Inflammatory macrophage treated with lipopolysaccharide for 4 hours (primary cell): ENCODE measurements at regions not wholly inside any gene's neighbourhood (a gene's known extent, or its start where the extent isn't known, plus 50 kb on each side); places are given as distances from the start of the nearest gene placed in this dataset.

Experiments
- DNase-seq: peaks from one replicate; pipeline ENCODE4 v3.0.0-alpha.2; 2020

DNA sequence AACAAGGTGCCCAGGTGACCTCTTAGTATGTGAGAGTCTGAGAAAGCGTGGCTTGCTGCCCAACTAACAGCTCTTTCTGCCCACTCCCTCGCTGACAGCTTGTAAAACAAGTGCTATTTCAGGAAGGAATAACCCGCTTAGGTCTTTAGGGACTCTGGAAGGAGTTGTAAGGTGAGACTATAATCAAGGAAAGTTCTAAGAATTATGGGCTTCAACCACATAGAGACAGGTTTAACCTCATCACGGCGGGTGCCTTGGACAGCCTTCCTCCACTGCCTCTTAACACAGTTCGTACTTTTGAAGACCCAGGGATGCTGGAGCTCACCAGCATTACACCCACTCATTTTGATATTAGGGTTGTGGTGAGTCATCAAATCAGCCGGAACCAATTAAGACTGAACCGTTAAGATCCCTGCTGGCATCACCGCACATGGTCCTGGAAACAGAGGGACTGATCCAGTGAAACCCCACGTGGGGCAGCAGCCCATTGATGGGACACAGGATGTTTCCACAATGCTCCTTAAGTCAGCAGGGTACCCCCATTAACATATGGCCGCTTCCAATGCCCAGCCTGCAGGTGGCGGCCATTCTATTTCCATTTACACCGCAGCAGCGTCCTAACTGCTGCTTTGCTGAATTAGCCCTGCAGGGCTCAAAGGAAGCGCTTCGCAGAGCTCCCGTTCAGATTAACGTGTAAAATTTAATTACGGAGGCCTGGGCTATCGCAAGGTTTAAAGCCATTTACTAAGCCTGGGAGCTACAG lies 176.6 kb upstream of the SDK2 start:
- no peak for DNase-seq

DNA sequence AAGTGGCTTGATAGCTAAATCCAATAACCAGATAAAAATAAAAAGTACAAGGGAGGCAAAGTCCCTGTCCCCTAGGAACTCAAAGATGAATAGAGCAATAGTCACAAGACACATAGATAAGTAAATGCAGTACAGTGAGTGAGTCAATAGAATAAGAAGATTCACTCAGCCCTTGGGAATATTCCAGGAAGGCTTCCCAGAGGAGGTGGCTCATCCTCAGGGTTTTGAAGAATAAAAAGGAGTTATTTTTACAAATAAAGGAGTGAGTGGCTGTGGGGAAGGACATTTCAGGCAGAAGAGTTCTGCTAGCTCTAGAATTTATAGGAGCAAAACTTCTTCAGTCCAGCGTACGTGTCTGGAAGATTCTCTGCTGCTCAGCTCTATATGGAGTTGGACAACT lies 177.4 kb upstream of the SDK2 start:
- no peak for DNase-seq

DNA sequence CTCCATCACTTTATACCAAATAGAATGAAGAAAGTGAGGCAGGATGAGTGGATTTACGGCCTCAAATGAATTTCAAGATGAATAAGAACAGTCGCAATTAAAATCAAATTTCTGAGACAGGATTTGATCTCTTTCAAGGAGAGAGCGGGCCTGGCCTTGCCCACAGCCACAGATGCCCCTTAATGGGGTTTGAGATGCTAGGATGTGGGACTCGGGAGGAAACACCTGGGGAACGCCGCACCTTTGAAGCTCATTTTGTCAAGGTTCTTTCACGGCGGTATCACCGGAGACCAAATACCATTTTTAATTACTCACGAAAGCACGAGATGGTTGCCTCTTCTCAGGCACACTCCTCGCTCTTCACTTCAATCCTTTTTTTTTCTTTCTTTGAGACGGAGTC lies 178.1 kb upstream of the SDK2 start:
- DNase-seq: no peak

DNA sequence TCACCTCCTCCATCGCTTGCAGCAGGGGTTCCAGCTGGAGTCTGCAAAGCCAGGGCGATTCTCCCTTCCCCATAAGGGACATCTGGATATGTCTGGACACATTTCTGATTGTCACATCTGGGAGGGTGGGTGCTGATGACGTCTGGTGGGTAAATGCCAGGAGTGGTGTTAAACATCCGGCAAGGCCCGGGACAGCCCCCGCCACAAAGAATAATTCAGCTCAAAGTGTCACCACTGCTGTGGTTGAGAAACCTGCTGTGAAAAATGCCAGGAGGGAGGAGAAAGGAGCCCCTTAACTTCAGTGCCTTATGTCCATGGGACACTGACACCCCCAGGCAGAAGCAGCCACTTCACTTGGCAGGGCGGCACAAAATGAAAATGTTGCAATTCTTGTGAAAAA lies 179.4 kb upstream of the SDK2 start:
- DNase-seq: no peak

DNA sequence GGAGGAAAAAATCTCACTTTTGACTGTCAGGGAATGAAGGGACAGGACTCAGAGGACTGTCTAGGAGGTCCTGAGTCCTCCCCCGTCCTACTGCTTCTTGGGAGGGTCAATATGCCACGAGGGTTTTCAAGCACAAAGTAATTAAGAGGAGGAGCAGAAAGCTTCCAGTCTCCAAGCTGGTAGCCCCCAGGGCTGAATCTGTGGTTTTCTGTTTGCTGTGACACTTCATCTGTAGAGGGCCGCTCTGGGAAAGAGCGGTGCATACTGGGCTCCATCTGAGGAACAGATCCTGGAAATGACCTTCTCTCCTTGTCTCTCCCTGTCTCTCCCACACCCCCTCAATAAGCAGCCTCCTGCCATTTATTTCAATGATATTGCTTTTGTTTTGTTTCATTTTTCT lies 180.1 kb upstream of the SDK2 start:
- no peak for DNase-seq

DNA sequence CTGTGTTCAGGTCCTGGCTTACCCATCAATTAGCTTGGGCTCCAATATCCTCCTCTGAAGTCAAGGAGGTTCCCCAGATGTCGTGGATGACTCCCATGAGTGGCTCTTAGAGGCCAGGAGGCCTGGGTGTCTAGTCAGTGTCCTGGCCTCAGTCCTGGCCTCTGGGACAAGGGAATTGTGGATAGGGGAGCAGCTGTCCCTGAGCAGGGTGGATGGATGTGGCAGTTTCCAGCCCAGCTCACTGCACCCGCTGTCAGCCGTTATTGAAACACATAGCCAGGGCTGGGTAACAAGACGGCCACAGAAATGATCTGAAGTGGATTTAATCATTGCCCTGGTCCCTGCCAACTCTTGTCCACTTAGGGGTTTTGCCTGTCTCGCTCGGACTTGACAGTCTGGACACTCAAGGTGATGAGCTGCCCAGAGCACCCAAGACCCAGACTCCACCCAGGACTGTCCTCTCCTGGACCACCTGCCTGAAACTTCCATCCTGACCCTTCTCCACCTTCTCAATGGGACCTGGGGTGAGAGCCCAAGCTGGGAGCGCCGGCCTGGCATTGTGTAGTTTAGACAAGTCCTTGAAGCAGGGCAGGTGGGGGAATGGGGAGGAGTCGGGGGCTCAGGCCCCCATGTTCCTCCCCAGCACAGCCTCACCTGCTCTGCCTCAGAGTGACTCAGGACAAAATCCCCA lies 182.1 kb upstream of the SDK2 start:
- no peak for DNase-seq

DNA sequence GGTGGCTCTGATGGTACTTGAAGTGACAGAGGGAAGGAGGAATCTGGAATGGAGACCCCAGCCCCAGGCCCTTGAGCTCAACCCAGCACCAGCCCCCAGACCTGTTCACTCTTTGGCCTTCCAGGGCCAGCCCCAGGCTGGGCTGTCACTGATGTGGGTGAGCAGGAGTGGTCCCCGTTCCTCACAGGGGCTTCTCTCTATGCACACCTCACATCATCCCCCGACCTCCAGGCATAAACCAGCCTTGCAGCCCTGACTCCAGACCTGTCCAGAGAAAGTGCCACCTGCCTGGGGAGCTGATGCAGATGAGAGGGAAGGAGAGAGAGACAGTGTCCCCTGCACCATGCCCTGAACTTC lies 182.6 kb upstream of the SDK2 start:
- DNase-seq: no peak

DNA sequence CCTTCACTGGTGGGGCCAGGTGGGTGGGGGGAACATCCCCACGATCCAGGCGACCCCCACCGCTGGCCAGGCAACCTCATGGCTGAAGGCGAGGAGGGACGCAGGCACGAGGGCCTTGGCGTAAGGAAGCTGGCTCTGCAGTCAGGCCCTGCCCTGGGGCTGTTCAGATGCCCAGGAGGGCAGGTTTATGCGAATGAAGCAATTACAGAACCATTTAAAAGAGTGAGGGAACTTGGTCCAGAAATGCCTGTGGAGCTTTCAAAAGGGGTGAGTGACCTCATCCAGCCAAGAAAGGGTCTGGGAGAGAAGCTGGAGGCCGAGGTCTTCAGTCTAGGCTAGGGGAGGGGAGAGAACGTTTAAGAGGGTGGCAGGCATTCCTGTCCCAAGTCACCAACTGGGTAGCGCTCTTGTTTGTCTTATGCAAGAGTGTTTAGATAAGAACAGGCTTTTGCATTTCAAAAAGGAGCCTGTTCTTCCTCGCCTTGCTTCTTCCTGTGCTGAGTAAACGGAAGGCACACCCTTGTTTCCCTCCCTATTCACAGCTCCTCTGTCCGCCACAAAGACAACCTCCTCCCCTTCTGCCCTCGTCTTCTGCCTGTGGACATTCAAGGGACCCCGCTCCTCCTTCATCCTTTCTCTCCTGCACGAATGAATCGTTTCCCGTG lies 183.5 kb upstream of the SDK2 start:
- no peak for DNase-seq

DNA sequence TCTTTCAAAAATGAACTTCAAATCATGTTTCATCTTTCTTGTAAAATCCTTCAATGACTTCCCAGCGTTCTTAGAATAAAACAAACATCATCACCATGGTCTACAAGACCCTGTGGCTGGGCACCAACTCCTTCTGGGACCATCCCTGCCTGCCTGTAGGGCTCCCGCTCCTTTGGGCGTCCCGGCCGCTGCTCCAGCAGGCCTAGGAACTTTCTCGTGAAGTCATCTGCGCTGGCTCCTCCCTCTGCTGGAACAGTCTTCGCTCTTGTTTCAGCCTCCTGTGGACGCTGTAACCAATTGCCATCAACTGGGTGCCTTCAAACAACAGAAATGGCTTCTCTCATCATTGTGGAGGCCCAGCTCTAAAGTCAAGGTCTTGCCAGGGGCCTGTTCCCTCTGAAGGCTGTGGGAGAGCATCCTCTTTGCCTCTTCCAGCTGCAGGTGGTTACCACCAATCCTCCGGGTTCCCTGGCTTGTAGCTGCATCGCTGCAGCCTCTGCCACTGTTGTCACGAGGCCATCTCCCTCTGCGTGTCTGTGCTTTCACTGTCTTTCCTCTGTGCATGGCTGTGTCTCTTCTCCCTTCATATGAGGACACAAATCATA lies 185.5 kb upstream of the SDK2 start:
- DNase-seq: no peak

DNA sequence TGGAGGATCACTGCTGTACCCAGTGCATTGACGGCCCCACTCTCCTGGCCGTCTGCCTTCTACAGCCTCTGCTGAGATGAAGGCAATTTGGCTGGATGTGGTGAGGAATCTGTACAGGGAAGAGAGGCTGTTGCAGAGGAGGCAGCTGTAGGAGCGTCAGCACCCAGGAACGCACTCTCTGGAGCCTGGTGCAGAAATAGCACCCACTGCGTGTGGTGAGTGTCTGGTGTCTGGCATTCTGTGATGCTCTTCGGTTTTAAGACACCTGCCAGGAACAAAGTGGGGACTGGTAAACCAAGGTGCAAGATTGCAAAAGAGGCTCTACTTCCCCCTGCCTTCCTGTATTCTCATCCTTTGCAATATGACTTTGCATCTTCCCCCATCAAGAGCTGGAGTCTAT lies 187.5 kb upstream of the SDK2 start:
- DNase-seq: no peak

DNA sequence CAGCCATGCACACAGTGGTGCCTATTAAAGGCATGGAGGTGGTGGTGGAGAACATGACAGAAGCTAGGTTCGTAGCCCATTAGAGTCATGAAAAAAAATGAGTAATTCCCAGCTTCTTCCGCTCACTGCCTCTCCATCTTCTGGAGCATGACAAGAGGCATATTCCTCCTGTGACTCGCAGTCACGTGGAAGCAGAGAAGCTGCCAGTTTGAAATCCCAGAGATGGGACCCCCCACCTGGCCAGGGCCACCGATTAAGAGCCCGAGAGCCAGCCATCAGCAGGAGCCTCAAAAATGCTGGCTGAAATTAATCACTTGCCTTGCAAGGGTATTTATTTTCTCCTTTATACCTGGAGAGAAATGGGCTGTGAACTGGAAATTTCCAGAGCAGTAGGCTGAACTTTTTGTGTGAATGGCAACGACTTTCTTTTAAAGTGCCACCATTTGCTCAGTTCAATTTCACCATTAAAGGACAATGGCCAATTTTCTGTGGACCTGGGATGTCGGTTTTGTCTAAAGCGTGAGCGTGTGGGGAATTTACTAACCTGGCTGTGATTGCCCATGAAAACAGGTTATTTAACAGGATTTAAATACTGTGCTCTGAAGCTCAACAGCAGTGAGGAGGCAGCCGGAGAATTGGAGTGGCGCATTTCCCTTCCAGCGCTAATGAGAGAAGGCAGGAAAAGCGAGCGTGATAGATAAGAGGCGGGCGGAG lies 189.7 kb upstream of the SDK2 start:
- DNase-seq: no peak

DNA sequence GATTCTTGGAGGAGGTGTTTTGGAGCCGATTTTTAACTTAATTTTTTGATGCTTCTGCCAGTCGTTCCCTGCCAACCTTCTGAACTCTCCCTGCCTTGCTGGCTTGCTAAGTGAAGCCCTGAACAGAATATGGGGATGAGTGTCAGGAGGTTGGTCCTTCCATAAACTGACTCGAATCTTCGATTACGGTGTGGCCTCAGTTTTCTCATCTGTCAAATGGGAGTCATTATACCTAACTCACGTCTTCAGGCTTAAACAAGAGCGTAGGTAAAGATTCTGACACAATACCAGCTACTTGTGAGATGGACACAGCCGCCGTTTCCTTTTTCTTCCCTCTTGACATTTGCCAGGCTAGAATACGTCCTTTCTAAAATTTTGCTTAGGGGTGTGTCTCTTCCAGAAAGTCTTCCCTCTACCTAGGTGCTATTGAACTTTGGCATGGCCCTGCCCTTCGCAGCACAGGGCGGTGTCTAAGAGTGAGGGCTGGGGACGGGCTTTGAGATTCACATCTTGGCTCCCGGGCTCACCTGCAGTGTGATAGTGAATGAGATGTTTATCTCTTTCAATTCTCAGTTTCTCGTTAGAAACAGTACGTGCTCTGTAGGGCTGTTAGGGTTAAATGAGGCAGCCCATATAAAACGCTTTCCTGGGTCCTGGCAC lies 190.6 kb upstream of the SDK2 start:
- DNase-seq: no peak

DNA sequence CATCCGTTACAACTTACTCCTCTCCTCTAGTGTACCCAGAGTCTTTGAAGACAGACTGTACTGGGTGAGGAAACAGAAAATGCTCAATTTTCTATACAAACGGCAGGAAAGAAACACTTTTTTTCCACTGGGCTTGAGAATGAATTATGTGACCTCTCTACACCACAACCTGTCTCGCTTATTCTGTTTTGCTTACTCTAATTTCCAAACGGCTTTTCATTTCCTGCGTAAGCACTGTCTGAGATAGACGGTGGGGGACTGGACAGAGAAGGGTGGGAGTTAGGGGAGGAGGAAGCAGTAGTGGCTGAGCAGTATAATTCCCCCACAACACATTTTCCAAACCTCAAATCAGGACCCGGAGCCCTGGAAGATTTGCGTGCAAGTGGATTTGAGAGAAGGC lies 191.4 kb upstream of the SDK2 start:
- no peak for DNase-seq

DNA sequence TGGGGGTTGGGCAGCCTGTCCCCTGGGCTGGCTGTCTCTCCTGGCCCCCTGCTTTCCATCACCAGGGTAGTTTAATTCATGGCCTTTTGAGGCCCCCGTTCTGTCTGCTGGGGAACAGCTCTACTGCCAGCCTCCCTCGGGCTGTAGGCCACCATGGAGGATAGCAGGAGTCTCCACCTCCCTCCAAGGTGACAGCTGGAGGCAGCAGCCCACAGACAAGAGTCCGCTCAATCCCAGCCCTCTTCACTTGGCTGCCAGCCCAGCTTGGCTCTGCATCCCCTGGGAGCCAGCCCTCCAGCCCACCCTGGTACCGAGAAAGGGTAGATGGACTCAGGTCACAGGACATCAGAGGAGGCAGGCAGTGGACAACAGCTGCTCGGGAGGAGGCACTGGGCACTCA lies 194.6 kb upstream of the SDK2 start:
- DNase-seq: no peak

DNA sequence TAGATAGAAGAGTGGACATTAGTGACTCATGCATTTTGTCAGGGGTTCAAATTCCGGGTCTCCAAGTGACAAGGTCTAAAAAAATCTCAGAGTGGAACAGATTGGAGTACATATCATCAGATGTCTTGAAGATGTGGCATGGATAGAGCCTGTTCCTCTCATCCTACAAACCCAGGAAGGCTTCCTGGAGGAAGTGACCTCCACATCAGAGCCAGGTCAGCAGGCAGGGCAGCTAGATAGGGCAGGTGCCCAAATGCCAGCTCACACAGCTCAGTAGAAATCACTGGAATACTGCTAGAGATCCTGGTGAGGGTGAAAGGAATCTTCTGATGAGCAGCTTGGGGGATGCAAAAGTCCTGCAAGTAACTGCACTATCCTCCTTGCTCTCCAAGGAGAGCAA lies 196.6 kb upstream of the SDK2 start:
- no peak for DNase-seq

DNA sequence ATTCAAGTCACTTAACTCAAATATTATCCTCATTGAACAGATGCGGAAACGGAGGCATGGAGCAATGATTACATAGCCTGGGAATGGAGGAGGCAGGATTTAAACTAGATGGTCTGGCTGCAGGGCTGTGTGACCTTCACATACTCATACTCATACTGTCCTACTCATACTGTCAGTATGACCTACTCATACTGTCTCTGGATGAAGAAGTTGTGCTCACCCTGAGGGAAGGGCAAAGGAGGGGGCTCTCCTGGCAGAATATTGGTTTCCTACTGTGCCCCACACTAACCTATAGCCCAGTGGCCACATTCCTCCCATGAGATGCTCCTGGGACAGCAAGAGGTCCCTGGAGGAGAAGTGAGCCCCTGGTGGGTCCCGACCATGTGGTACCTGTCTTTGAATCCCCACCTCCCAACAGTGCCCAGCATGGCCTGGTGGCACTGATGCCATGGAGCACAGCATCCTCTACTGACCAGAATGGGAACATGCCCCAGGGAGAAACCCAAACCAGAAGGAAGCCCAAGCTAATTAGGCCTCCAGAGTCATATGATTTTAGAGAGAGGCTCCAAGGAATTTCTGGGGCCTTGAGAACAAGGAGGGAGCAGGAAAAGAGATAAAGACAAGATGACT lies 197.3 kb upstream of the SDK2 start:
- no peak for DNase-seq

DNA sequence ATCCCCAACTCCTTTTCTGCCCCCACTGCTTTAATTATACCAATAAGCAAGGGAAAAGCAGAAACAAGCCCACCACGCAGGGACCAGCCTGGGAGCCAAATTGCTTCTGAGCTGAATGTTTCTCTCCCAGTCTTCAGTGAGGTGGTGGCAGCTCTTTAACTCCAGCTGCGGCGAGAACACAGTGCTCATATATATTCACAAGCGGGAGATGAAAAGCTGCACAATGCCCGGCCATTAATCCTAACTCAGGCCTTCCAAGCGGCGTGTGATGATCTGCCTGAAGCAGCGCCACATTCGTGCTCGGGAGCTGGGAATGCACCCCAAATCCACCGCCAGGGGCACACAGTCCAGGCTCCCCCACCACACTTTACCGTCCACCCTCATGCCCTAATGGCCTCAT lies 203.7 kb upstream of the SDK2 start:
- DNase-seq: no peak

DNA sequence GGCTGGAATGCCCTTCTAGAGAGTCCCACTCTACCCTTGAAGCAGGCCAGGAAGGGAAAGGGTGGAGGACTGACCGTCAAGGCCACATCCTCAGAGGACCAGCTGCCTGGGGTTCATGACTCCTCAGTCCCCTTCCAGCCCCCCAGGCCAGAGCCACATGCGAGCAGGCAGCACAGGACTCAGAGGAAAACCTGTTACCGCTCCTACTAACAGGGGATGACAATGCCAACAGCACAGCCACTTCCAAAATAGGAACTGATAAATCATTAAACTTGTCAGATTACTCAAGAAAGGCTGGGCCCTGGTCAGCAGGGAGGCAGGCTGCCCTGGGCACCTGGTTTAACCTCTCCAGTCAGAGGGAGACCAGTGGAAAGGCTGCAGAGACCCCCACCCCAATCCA lies 206.2 kb upstream of the SDK2 start:
- no peak for DNase-seq

DNA sequence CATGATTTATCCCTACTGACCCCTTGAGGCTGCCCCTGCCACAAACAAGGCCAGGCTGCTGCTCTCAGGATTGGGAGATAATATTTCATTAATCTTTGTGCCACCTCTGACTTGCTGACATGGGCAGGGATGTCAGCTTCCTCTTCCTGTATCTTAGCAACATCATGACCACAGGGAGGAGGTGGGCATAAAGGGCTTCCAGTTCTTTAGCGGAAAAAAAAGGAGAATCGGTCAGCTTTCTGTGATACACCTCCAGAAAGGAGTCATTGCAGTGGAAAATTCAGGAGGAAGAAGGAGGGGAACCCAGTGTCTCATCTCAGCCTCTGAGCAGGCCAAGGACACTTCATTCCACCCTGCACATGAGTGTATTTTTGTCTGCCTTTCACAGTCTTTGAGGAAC lies 206.8 kb upstream of the SDK2 start:
- peak; percentile 20 for DNase-seq

DNA sequence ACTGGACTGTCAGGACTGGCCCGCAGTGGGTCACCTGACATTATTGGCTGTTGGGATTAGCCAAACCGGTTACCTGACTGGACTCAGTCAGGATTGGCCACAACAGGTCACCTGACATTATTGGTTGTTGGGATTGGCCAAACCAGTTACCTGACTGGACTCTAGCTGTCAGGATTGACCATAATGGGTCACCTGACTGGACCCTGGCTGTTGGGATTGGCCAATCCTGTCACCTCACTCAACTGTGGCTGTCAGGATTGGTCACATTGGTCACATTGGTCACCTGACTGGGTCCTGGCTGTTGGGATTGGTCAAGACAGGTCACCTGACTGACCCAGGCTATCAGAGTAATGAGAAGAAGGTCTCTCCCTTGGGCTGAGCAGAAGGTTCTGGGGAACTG lies 207.7 kb upstream of the SDK2 start:
- DNase-seq: no peak

DNA sequence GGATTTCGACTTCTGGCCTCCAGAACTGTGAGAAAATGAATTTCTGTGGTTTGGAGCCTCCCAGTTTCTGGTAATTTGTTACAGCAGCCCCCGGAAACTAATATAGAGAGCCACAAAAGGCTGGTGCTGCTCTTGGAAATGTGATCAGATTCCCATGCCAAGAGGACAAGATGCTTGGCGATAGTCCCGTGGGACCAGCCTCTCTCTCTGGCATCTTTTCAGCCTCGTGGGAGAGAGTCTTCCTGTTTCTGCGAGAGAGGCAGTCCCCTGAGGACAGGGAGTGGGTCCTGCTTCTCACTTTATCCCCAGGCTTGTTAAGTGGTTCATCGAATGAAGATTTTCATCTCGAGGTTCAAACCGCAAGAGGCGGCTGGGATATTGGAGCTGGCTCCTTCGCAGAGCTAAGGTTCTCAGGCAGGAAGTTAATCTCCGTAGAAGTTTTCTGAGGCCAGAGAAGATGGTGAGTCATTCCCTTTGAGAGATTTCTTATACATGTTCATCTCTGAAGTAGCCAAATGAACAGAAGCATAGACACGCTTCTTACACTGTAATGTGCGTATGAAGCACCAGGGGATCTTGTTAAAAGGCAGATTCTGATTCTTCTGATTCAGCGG lies 211.6 kb upstream of the SDK2 start:
- DNase-seq: no peak

DNA sequence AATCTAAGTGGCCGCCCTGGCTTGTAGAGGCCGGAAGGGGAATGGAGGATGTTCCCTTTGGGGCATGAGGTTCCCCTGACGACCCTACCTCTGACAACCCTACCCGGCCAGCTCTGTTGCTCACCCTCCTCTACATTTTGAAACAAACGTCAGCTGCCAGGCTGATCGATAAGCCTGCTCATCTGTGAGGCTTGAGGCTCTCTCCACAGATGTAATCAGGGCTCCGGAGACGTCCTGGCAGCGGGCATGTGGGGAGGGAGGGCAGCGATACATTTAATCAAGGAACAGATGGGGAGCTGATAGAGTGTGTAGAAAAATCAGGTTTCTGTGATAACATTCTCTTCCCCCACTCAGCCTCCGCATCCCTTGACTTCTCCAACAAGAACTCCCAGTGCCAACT lies 212.3 kb upstream of the SDK2 start:
- no peak for DNase-seq
